ENCODE measurements at regions not wholly inside any gene's neighbourhood (a gene's known extent, or its start where the extent isn't known, plus 50 kb on each side); places are given as distances from the start of the nearest gene placed in this dataset.
A peak's percentile ranks its signal among the peaks of the same experiment; 100 is the strongest.

DNA sequence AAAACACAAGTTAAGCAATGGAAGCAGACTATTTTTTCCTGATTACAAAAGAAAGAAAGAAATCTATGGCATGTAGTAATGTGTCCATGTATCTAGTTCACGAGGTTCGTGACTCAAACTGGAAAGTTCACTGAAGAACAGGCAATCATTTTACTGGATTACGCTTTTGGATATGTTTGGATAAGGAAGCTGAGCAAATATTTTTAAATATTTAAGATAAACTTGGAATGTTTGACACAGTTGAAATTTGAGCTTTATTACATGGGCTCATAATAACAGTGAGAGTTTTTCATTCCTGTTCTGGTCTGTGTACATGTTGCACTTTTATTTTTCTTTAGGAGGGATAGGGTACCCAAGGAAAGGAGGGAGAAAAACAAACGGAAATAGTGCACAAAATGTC lies 244.2 kb upstream of the GK2 start:
- H3K4me3 ChIP-seq (ENCODE audit: low read depth, low read length) = no peak overlapping the region
- peak; percentile 53 for DNase-seq (ENCODE audit: low read depth, low spot score)
- in situ Hi-C loops (cut with HindIII; ENCODE audit: low sequenced_read_pairs) = no loop called here
- TF ChIP-seq, protein P1, sequence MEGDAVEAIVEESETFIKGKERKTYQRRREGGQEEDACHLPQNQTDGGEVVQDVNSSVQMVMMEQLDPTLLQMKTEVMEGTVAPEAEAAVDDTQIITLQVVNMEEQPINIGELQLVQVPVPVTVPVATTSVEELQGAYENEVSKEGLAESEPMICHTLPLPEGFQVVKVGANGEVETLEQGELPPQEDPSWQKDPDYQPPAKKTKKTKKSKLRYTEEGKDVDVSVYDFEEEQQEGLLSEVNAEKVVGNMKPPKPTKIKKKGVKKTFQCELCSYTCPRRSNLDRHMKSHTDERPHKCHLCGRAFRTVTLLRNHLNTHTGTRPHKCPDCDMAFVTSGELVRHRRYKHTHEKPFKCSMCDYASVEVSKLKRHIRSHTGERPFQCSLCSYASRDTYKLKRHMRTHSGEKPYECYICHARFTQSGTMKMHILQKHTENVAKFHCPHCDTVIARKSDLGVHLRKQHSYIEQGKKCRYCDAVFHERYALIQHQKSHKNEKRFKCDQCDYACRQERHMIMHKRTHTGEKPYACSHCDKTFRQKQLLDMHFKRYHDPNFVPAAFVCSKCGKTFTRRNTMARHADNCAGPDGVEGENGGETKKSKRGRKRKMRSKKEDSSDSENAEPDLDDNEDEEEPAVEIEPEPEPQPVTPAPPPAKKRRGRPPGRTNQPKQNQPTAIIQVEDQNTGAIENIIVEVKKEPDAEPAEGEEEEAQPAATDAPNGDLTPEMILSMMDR (IDR thresholded peaks at IDR 0.05; ENCODE audit: low read depth, low read length) = no peak

DNA sequence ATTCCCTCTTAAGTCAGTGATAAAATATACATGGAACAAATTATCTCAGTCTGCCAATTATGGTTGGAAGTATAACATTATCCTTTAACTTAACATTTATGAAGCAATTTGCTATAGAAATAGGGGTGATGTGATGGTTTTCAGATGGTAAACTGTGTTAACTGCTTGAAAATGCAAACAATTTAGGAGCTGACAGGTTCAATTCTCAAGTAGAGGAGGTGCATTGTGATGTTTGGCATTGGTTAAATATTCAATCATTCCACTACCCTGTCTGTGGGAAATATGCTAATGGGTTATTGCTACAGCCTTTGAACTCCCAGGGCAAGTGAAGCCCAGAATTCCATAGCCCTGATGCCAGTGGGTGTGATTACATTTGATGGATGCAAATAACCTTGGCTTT lies 243.4 kb upstream of the GK2 start:
- DNase-seq (ENCODE audit: low read depth, low spot score) = no peak
- in situ Hi-C loops (cut with HindIII; ENCODE audit: low sequenced_read_pairs) = no loop called here
- no peak overlapping the region for H3K4me3 ChIP-seq (ENCODE audit: low read depth, low read length)
- TF ChIP-seq, protein P1 (IDR thresholded peaks at IDR 0.05; ENCODE audit: low read depth, low read length) = no peak

DNA sequence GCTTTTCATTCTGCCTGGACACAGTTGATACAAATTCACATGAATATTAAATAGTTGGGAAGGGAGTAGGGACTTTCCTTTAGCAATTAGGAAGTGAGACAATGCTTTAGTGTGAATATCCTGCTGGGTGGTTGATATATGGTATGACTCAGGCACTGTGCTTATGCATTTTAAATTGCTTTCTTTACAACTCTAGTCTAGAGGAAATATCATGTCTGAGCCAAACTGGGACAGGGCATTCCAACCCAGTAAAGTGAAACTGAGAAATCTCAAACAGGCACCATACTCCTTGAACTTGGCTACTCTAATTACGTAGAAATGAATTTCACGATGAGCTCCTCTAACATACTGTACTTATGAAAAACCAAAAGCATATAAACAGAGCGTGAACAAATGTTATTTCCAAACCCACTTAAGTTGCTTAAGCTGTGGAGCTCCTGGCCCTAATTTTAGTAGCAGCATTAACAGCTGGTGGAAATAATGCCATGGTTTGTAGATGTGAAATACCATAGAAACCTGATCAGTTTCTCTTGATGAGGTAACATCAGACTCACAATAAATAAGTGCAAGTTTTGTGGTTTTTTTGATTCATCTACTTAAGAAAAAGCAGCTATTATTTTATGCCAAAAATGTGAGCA lies 242.9 kb upstream of the GK2 start:
- no peak overlapping the region for H3K4me3 ChIP-seq (ENCODE audit: low read depth, low read length)
- DNase-seq (ENCODE audit: low read depth, low spot score) = peak; percentile 73
- in situ Hi-C loops (cut with HindIII; ENCODE audit: low sequenced_read_pairs) = no loop called here
- TF ChIP-seq, protein P1 (IDR thresholded peaks at IDR 0.05; ENCODE audit: low read depth, low read length) = no peak

DNA sequence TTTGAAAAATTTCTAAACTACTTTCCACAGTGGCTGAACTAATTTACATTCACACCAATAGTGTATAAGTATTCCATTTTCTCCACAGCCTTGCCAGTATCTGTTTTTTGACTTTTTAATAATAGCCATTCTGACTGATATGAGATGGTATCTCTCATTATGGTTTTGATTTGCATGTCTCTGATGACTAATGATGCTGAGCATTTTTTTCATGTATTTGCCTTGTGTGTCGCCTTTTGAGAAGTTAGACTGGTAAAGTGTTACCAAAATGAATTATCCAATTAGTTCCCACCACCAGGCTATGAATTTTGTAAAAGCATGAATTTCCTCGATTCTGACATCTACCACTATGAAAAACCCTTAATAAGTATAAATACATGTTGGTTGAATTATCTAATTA lies 242.2 kb upstream of the GK2 start:
- no peak for DNase-seq (ENCODE audit: low read depth, low spot score)
- TF ChIP-seq, protein P1 (IDR thresholded peaks at IDR 0.05; ENCODE audit: low read depth, low read length) = no peak
- in situ Hi-C loops (cut with HindIII; ENCODE audit: low sequenced_read_pairs) = no loop called here
- H3K4me3 ChIP-seq (ENCODE audit: low read depth, low read length) = no peak overlapping the region

DNA sequence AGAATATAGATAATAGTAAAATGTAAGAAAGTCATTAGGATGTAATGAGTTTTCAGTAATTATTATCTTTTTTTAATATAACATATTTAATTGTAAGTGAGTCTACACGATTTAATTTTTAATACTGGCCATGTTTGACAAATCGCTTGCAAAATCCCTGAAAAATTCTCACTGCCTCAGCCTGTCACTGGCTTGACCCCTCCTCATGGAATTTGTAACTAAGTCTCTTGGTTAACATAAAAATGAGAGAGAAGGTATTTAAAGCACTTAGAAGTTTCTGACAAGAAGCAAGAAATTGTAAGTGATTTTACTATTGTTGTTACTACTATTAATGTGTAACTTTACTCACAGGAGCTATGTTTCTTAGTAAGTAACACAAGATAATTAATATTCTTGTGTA lies 237.9 kb upstream of the GK2 start:
- in situ Hi-C loops (cut with HindIII; ENCODE audit: low sequenced_read_pairs) = no loop called here
- no peak for DNase-seq (ENCODE audit: low read depth, low spot score)
- TF ChIP-seq, protein P1 (IDR thresholded peaks at IDR 0.05; ENCODE audit: low read depth, low read length) = no peak
- no peak overlapping the region for H3K4me3 ChIP-seq (ENCODE audit: low read depth, low read length)

DNA sequence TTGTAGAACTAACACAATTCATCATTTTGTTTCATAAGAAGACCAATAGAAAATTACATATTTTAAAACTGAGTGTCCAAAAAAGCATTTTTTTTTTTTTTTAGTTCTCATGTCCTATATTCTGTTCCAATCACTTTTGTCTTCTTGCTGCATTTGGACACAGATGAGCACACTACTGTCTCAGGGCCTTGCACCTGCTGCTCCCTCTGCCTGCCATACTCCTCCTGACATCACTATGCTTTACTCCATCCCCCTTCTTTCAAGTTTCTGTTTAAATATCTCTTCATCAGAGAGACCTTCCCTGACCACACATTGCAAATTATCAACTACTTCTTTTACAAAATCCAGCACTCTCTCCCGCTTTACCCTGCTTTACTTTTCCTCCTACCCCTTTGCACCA lies 230.7 kb upstream of the GK2 start:
- TF ChIP-seq, protein P1 (IDR thresholded peaks at IDR 0.05; ENCODE audit: low read depth, low read length) = no peak
- in situ Hi-C loops (cut with HindIII; ENCODE audit: low sequenced_read_pairs) = no loop called here
- no peak for DNase-seq (ENCODE audit: low read depth, low spot score)
- no peak overlapping the region for H3K4me3 ChIP-seq (ENCODE audit: low read depth, low read length)

All from astrocyte of the spinal cord (primary cell).